Breast epithelium (tissue), 3 donors: ENCODE measurements at regions not wholly inside any gene's neighbourhood (a gene's known extent, or its start where the extent isn't known, plus 50 kb on each side); places are given as distances from the start of the nearest gene placed in this dataset.

ENCODE experiments used
- POLR2A ChIP-seq: fragments of 450-650 bp; IDR thresholded peaks from one replicate; pipeline ENCODE4 v1.6.1; 2016; ENCODE audit warnings: antibody characterized with exemption, mild to moderate bottlenecking, moderate library complexity
- TF ChIP-seq, protein P1 (sequence below), 3 donors: fragments of 450-650 bp; IDR thresholded peaks; one replicate each; pipeline ENCODE4 v1.5.1; 2016 to 2017; ENCODE audit warnings: antibody characterized with exemption in 3 of 3, mild to moderate bottlenecking in 3 of 3, moderate library complexity in 3 of 3

DNA sequence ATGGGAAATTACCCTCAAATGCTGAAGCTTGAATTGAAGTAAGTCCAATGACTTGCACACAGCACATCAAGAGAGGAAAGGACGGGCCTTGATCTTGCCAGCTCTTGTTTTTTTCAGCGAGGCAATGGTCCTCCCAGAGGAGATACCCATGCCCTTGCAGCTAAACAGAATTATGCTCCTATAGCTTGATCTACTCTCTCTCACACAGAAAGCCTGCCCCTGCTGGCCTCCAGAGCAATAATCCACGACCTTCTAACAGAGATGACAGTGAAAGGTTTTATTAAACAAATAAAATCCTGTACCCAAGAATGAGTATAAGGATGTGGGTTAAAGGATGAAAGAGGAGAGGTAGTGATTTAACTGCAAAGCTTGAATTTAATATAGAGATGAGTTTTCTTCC is 268.0 kb downstream of the ADRA2A start:
- TF ChIP-seq, protein P1, sequence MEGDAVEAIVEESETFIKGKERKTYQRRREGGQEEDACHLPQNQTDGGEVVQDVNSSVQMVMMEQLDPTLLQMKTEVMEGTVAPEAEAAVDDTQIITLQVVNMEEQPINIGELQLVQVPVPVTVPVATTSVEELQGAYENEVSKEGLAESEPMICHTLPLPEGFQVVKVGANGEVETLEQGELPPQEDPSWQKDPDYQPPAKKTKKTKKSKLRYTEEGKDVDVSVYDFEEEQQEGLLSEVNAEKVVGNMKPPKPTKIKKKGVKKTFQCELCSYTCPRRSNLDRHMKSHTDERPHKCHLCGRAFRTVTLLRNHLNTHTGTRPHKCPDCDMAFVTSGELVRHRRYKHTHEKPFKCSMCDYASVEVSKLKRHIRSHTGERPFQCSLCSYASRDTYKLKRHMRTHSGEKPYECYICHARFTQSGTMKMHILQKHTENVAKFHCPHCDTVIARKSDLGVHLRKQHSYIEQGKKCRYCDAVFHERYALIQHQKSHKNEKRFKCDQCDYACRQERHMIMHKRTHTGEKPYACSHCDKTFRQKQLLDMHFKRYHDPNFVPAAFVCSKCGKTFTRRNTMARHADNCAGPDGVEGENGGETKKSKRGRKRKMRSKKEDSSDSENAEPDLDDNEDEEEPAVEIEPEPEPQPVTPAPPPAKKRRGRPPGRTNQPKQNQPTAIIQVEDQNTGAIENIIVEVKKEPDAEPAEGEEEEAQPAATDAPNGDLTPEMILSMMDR (IDR thresholded peaks at IDR 0.05) = no peak
- no peak for TF ChIP-seq POLR2A
